Testis (tissue), 2 donors: ENCODE measurements at regions not wholly inside any gene's neighbourhood (a gene's known extent, or its start where the extent isn't known, plus 50 kb on each side); places are given as distances from the start of the nearest gene placed in this dataset.

Source experiments
- POLR2A ChIP-seq: fragments of 450-650 bp; IDR thresholded peaks from one replicate; pipeline ENCODE4 v1.6.1; 2017; ENCODE audit warnings: antibody characterized with exemption, mild to moderate bottlenecking, moderate library complexity
- TF ChIP-seq, protein P1 (sequence below), 3 experiments: fragments of 450-650 bp in 2 of 3; fragments of 200-600 bp in 1 of 3; sonication (generic) in 1 of 3; IDR thresholded peaks; one replicate each; pipeline ENCODE4 v1.5.1; 2016 to 2019; ENCODE audit warnings: antibody characterized with exemption in 3 of 3, mild to moderate bottlenecking in 2 of 3, moderate library complexity in 1 of 3

DNA sequence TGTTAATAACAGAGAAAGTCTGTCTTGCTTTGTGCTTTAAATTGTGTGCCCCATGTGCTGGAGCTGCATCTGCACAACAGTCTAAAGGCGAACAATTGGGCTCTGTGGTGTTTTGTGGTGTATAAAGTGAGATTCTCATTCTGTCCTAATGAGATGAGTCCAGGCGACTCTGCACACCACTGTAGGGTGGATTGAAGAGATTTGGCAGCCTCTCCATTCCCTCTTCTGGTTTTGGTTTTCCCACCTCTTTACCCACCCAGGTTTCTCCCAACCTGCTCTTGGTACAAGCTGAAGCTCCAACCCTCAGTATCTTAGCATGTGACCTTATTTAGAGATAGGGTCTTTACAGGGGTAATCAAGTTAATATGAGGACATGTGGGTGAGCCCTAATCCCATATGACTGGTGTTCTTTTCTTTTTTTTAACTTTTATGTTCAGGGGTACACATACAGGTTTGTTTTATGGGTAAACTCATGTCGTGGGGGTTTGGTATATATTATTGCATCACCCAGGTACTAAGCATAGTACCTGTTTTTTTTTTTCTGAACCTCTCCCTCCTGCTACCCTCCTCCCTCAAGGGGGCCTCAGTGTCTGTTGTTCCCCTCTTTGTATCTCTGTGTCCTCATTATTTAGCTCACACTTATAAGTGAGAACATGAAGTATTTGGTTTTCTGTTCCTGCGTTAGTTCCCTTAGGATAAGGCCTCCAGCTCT lies 217.6 kb upstream of the DTNBP1 start:
- no peak for TF ChIP-seq POLR2A
- TF ChIP-seq, protein P1, sequence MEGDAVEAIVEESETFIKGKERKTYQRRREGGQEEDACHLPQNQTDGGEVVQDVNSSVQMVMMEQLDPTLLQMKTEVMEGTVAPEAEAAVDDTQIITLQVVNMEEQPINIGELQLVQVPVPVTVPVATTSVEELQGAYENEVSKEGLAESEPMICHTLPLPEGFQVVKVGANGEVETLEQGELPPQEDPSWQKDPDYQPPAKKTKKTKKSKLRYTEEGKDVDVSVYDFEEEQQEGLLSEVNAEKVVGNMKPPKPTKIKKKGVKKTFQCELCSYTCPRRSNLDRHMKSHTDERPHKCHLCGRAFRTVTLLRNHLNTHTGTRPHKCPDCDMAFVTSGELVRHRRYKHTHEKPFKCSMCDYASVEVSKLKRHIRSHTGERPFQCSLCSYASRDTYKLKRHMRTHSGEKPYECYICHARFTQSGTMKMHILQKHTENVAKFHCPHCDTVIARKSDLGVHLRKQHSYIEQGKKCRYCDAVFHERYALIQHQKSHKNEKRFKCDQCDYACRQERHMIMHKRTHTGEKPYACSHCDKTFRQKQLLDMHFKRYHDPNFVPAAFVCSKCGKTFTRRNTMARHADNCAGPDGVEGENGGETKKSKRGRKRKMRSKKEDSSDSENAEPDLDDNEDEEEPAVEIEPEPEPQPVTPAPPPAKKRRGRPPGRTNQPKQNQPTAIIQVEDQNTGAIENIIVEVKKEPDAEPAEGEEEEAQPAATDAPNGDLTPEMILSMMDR (IDR thresholded peaks at IDR 0.05) = no peak
